Bronchial epithelial cell (primary cell): ENCODE measurements at regions not wholly inside any gene's neighbourhood (a gene's known extent, or its start where the extent isn't known, plus 50 kb on each side); places are given as distances from the start of the nearest gene placed in this dataset.

Source experiments
- DNase-seq: peaks from one replicate; pipeline ENCODE4 v3.0.0-alpha.2; 2010; ENCODE audit warnings: low read depth
- FAIRE-seq: peaks from 2 replicates; lab custom pipeline; 2011; peaks lifted over from hg19 to GRCh38; lab: Jason Lieb, UNC
- H3K27me3 ChIP-seq: 2 replicates; pipeline ENCODE4 v1.5.1; 2011; ENCODE audit warnings: low read length; ENCODE audit not compliant: control insufficient read depth, insufficient read depth
- H3K36me3 ChIP-seq: 2 replicates; pipeline ENCODE4 v1.5.1; 2011; ENCODE audit warnings: low read length; ENCODE audit not compliant: control insufficient read depth, insufficient read depth
- H3K4me3 ChIP-seq: 2 replicates; pipeline ENCODE4 v1.5.1; 2011; ENCODE audit warnings: mild to moderate bottlenecking, low read depth, low read length, control low read depth
- TF ChIP-seq, protein P1 (sequence below): IDR thresholded peaks from 2 replicates; pipeline ENCODE4 v1.5.1; 2011; ENCODE audit warnings: mild to moderate bottlenecking, moderate library complexity, low read length, control low read depth, inconsistent platforms; ENCODE audit not compliant: insufficient read depth, severe bottlenecking

DNA sequence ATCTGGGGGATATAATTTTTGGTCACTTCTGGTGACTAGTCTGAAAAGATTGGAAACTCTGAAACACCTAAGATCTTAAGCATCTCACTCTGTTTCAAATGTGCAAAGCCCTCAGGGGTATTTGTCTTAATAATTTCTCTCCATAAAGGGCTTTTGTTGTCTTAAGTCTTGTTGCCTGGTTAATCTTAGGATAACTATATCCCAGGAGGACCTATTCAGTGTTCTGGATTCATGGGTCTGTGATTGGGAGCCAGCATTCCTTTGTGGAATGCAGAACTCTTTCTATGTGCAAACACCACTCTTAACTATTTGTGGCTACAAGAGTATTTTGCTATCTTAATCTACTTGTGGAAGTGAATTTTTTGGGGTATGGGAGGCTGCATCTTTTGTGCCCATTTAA lies 1573.0 kb upstream of the PRMT6 start:
- Histone ChIP-seq H3K36me3 (no peaks in the 10 kb centered on the region), H3K27me3 (no peaks in the 10 kb centered on the region), H3K4me3 (no peak overlapping the region)
- DNase-seq: no peak
- no peak for FAIRE-seq
- TF ChIP-seq, protein P1, sequence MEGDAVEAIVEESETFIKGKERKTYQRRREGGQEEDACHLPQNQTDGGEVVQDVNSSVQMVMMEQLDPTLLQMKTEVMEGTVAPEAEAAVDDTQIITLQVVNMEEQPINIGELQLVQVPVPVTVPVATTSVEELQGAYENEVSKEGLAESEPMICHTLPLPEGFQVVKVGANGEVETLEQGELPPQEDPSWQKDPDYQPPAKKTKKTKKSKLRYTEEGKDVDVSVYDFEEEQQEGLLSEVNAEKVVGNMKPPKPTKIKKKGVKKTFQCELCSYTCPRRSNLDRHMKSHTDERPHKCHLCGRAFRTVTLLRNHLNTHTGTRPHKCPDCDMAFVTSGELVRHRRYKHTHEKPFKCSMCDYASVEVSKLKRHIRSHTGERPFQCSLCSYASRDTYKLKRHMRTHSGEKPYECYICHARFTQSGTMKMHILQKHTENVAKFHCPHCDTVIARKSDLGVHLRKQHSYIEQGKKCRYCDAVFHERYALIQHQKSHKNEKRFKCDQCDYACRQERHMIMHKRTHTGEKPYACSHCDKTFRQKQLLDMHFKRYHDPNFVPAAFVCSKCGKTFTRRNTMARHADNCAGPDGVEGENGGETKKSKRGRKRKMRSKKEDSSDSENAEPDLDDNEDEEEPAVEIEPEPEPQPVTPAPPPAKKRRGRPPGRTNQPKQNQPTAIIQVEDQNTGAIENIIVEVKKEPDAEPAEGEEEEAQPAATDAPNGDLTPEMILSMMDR: no peak

DNA sequence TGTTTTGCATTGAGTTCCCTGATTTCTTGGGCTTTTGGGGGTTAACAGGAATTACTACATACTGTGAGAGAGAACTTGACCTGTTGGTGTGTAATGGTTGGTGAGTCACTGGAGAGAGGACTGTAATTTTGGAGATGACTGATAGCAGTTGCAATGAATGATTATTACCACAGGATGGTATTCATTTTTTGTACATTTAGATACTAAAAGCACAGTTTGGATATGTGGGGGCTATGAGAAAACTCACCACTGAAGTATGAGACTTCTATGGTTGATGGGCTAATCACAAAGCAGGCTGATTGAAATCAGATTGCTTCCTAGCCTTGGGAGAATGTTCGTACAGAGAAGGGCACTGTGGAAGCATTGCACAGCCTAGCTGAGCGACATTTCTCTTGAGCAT lies 1571.3 kb upstream of the PRMT6 start:
- FAIRE-seq (no peak), DNase-seq (peak; percentile 40)
- no peaks in the 10 kb centered on the region for H3K27me3 ChIP-seq
- TF ChIP-seq, protein P1: no peak
- no peaks in the 10 kb centered on the region for H3K36me3 ChIP-seq
- H3K4me3 ChIP-seq: no peak overlapping the region

GRCh38 chr1:105492921-105493320 lies 1563.6 kb upstream of the PRMT6 start:
- Histone ChIP-seq H3K27me3 (no peaks in the 10 kb centered on the region), H3K36me3 (no peaks in the 10 kb centered on the region), H3K4me3 (no peak overlapping the region)
- TF ChIP-seq, protein P1: no peak
- FAIRE-seq (no peak), DNase-seq (no peak)

DNA sequence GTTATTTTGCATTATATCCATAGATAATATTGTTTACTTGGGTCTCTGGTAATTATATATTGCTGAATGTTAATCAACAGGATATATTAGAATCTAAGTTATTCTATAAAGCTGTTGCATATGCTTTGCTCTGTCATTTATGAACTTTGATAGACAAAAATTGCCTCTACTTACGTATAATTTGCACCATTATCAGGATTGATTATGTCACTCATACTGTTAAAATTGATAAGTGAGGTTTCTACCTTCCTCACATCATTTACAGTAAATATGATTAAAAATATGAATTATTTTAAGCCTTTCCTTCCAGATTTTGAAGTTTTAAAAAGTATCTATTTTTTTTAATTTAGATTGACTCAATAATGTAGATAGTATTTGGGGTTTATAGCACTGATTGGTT lies 1540.4 kb upstream of the PRMT6 start:
- TF ChIP-seq, protein P1: no peak
- Histone ChIP-seq H3K4me3 (no peak overlapping the region), H3K27me3 (no peaks in the 10 kb centered on the region), H3K36me3 (no peaks in the 10 kb centered on the region)
- no peak for FAIRE-seq
- no peak for DNase-seq

- no peak for DNase-seq
- H3K36me3 ChIP-seq: no peaks in the 10 kb centered on the region
- no peaks in the 10 kb centered on the region for H3K27me3 ChIP-seq
- no peak overlapping the region for H3K4me3 ChIP-seq
- no peak for FAIRE-seq
- TF ChIP-seq, protein P1: no peak
Measured at GRCh38 chr1:105533996-105534395, 1522.5 kb upstream of the PRMT6 start.

DNA sequence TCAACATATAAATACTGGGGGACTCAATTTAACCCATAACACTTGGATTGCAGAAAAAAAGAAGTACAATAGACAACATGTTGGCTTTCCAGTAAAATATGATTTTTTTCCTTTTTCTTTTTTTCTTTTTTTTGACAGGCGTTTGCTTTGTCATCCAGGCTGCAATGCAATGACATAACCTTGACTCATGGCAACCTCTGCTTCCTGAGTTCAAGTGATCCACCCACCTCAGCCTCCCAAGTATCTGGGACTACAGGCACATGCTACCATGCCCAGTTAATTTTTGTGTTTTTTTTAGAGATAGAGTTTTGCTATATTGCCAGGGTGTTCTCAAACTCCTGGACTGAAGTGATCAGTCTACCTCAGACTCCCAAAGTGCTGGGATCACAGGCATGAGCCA lies 1512.0 kb upstream of the PRMT6 start:
- FAIRE-seq (no peak), DNase-seq (peak; percentile 84)
- TF ChIP-seq, protein P1: no peak
- H3K4me3 ChIP-seq: no peak overlapping the region
- H3K36me3 ChIP-seq: no peaks in the 10 kb centered on the region
- H3K27me3 ChIP-seq: no peaks in the 10 kb centered on the region
